Stimulated activated CD4-positive, alpha-beta T cell treated with anti-CD3 and anti-CD28 coated beads, Interleukin-1b, Interleukin-23, amount 100 ng/mL, for 1 hour (primary cell): ENCODE measurements at regions not wholly inside any gene's neighbourhood (a gene's known extent, or its start where the extent isn't known, plus 50 kb on each side); places are given as distances from the start of the nearest gene placed in this dataset.
"Not testable (repeated sequence)": the region's sequence is repeated elsewhere in the genome, so short reads cannot be mapped to it uniquely, and the experiment has no call there.

Experiments used
- DNase-seq, 2 donors: peaks; one replicate each; pipeline ENCODE4 v3.0.0-alpha.2; 2020; ENCODE audit warnings: low read depth in 2 of 2

DNA sequence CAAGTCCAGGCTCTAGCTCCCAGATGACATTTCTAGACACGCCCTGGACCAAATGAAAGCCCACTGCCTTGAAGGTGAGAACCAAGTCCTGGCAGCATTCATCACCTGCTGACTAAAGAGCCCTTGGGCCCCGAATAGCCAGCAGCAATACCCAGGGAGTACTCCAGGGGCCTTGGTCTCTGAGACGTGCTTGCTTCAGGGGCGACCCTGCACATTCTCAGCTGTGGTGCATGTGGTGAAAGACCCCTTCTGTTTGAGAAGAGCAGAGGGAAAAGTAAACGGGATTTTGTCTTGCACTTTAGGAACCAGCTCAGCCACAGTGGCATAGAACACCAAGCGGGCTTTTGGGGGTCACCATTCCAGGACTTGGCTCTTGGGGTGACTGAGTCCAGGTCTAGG lies 260.5 kb upstream of the MYT1L start:
- no peak for DNase-seq

DNA sequence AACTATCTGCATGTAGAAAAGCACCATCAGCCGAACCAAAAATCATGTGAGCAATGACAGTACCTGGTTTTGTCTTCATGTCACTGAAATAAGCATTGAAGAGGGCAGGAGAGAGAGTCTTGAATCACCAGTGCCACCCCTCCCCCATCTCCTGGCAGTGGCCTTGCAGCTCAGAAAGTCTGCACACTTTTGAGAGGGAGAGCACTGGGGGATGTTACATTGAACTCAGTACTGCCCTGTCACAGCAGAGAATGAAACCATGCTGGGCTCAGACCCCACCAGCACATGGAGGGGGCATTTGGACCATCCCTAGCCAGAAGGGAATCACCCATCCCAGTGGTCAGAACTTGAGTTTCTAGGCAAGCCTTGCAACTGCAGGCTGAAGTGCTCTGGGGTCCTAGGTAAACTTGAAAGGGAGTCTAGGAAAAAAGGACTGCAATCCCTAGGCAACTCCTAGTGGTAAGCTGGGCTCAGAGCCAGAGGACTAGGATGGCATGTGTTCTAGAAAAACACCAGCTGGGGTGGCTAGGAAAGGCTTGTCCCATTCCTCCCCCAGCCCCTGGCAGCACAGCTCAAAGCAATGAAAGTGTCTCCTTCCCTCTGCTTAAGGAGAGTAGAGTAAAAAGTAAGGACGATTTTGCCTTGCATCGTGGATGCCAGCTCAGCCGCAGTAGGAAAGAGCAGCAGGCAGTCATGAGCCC lies 259.9 kb upstream of the MYT1L start:
- DNase-seq, result no peak

- DNase-seq, result no peak
Observed at GRCh38 chr2:2590141-2590540, 259.1 kb upstream of the MYT1L start.

DNA sequence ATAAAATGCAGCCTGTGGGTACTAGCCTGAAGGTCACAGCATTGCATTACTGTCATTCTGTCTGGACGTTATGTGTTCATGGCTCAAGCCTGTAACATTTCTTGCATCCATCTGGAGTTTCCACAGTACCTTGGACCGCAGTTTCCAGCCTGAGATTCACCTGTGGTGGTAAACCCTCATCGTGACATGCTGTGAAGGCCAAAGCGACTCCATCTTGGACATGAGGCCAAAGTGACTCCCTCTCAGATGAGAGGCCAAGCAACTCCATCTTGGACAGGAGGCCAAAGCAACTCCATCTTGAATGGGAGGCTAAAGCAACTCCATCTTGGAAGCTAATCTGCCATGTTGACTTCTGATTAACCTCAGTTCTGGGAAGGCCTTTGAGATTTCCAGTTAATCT lies 257.7 kb upstream of the MYT1L start:
- DNase-seq, result no peak

- no peak for DNase-seq
Observed at GRCh38 chr2:2587354-2587753, 256.3 kb upstream of the MYT1L start.

DNA sequence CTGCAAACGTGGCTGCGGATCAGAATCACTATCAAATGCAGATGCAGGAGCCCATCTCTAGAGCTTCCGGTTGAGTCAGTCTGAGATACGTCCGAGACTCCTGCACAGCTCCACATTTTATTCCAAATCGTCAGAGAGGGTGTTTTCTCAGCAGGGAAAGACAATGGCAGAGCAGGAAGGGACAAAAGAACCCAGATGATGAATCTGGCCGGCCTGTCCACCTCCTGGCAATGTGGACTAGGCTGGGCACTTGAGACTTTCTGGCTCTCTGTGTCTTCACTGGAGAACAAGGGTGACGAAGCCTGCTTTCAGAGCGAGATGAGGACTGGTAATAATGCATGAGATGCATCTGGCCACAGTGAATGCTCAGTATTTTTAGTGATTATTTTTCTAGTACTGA lies 255.9 kb upstream of the MYT1L start:
- DNase-seq, result no peak

DNA sequence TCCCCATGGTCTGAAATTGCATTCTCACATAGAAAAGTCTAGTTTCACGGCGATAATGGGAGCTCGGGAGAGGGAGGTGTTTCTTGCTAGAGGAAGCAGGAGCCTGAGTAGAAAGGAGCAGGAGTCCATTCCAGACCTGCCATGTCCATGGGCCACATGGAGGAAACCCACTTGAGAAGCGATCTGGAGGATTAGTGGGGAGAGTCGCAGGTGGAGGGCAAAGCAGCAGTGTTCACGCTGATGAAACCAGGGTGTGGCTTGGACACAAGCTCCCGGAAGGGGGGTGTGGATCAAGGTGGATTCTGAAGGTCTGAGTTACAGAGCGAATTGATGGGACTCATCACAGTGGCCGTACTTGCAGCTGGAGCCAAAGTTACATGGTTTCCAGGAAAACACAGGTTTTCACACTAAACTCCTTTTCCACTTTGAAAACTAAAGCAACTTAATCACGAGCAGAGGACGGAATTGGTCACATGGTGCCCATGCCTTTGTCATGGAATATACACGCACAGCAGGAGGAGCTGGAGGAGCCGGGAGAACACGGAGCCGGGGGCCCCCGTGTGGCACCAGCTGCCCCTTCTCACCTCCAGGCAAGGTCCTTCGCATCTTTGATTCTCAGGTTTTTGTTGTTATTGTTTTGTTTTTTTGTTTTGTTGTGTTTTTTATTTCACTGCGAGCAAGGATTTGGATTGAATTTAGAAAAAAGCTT lies 255.1 kb upstream of the MYT1L start:
- no peak for DNase-seq

GRCh38 chr2:2582998-2583545 lies 252.0 kb upstream of the MYT1L start:
- no peak for DNase-seq

- DNase-seq, result no peak
Observed at GRCh38 chr2:2581331-2582159, 250.5 kb upstream of the MYT1L start.

DNA sequence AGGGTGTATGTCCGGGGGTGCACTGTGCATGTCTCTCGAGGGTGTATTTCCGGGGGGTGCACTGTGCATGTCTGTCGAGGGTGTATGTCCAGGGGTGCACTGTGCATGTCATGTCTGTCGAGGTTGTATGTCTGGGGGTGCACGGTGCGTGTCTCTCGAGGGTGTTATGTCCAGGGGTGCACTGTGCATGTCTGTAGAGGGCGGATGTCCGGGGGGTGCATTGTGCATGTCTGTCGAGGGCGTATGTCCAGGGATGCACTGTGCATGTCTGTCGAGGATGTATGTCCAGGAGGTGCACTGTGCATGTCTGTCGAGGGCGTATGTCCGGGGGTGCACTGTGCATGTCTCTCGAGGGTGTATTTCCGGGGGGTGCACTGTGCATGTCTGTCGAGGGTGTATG lies 249.8 kb upstream of the MYT1L start:
- not testable (repeated sequence) for DNase-seq

DNA sequence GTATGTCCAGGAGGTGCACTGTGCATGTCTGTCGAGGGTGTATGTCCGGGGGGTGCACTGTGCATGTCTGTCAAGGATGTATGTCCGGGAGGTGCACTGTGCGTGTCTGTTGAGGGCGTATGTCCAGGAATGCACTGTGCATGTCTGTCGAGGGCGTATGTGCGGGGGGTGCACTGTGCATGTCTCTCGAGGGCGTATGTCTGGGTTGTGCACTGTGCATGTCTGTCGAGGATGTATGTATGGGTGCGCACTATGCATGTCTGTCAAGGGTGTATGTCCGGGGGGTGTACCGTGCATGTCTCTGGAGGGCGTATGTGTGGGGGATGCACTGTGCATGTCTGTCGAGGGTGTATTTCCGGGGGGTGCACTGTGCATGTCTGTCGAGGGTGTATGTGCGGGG lies 249.3 kb upstream of the MYT1L start:
- DNase-seq, result no peak

GRCh38 chr2:2579814-2580213 lies 248.7 kb upstream of the MYT1L start:
- DNase-seq, result no peak

- no peak for DNase-seq
Observed at GRCh38 chr2:2577407-2577831, 246.3 kb upstream of the MYT1L start.

DNA sequence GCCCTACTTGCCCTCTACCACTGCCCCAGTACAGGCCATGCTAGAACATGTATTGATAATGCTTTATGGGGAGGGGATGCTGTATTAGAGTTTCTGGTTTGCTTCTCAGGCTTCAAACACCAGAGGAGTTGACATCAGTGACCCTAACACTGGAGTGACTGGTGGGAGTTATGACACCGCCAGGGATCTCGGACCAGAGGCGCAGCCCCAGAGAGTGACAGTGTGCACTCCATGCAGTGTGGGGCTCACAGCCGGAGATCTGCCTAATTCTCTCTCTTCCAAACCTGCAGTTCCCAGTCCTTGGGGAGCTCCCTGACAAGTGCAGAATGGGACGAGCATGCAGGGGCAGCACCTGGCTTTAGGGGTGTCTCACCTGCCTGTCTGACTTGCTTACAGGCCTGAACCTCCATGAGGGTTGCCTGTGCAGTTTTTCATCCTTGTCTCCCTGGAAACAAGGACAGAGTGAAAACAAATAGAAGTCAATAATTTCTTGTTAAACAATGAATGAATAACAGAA lies 244.9 kb upstream of the MYT1L start:
- DNase-seq, result no peak

GRCh38 chr2:2575181-2575577 lies 244.1 kb upstream of the MYT1L start:
- no peak for DNase-seq

GRCh38 chr2:2574401-2575180 lies 243.5 kb upstream of the MYT1L start:
- DNase-seq, result no peak

- no peak for DNase-seq
Observed at GRCh38 chr2:2573658-2574293, 242.7 kb upstream of the MYT1L start.

GRCh38 chr2:2573205-2573604 lies 242.1 kb upstream of the MYT1L start:
- DNase-seq, result no peak

DNA sequence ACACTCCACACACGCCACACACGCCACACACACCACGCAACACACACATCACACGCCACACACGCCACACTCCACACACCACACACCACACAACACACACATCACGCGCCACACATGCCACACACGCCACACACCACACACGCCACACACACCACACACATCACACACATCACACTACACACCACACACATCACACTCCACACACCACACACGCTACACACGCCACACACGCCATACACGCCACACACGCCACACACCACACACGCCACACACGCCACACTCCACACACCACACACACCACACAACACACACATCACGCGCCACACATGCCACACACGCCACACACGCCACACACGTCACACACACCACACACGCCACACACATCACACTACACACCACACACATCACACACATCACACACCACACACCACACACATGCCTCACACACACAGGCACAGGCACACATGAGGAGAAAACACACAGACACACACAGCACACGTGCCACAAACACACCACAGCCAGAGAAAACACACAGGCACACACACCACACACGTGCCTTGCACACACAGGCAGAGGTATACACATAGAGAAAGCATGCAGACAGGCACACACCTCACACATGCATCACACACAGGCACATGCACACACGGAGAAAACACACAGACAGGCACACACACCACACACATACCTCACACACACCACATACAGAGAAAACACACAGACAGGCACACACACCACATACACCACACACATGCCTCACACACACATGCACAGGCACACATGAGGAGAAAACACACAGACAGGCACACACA lies 241.5 kb upstream of the MYT1L start:
- no peak for DNase-seq
